ENCODE measurements at regions not wholly inside any gene's neighbourhood (a gene's known extent, or its start where the extent isn't known, plus 50 kb on each side); places are given as distances from the start of the nearest gene placed in this dataset.

DNA sequence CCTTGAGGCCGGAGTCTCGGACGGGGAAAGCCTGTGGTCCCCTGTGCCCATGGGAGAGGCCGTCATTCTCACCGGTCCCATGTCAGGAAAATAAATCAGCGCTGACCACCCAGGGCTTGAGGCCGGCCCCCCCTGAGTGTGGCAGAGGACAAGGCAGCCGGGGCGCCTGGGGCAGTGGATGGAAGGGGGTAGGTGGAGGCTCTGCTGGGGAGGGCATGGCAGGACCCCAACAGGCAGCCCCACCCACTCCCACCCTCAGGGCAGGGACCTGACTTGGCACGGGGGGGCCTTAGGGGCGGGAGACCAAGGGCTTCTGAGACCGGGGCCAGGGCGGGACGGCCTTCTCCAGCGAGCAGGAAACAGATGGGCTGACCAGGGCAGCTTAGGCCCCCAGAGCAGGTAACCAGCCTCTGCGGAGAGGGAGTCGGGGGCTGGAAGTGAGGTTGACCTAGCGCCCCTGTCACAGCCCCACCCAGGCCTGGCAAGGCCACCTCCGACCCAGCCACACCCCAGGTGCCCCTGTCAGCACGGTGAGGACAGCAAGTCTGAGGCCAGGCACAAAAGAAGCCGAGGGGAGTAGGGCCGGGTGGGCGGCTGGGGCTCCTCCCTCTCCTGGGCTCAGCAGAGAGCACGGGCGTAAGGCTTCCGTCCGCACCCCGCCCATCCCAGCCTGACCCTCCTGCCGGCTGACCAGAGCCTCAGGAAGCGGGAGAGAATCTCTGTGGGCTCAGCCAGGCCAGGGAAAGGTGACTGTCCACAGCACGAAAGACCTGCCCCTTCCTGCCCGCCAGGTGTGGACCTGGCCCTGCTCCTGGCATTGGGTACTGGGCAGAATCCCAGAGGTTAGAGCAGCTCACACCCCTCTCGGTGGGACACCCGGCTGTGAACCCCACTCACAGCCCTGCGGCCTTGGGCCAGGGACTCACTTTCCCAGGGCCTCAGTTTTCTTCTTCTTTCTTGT is 87.4 kb downstream of the FOXL3 start:
- no TSS peak for BruUV-seq (replicated peaks)
- intact Hi-C loops (cut with micrococcal nuclease; ENCODE audit: unreplicated experiment): no loop called here
- no peaks in the 10 kb centered on the region for H3K36me3 Mint-ChIP-seq (ENCODE audit: insufficient read depth, unreplicated experiment)
- Histone ChIP-seq H3K4me3 (ENCODE audit: low read depth, low read length) (no peak overlapping the region), H3K9me3 (no peaks in the 10 kb centered on the region), H3K4me1 (peaks cover 42% of the 10 kb centered on the region), H3K27me3 (replicated peaks; ENCODE audit: control insufficient read depth, insufficient read depth, low read length) (no peaks in the 10 kb centered on the region), H3K36me3 (ENCODE audit: control insufficient read depth, insufficient read depth, low read length) (no peaks in the 10 kb centered on the region)
- peak overlapping the region; percentile 64 for H3K27ac Mint-ChIP-seq (ENCODE audit: unreplicated experiment)
- TF ChIP-seq, protein P1, sequence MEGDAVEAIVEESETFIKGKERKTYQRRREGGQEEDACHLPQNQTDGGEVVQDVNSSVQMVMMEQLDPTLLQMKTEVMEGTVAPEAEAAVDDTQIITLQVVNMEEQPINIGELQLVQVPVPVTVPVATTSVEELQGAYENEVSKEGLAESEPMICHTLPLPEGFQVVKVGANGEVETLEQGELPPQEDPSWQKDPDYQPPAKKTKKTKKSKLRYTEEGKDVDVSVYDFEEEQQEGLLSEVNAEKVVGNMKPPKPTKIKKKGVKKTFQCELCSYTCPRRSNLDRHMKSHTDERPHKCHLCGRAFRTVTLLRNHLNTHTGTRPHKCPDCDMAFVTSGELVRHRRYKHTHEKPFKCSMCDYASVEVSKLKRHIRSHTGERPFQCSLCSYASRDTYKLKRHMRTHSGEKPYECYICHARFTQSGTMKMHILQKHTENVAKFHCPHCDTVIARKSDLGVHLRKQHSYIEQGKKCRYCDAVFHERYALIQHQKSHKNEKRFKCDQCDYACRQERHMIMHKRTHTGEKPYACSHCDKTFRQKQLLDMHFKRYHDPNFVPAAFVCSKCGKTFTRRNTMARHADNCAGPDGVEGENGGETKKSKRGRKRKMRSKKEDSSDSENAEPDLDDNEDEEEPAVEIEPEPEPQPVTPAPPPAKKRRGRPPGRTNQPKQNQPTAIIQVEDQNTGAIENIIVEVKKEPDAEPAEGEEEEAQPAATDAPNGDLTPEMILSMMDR (IDR thresholded peaks at IDR 0.05; ENCODE audit: insufficient read depth in 1 of 2, low read depth in 1 of 2, low read length in 1 of 2, severe bottlenecking in 1 of 2, unreplicated experiment in 1 of 2): no peak
- H3K4me1 Mint-ChIP-seq (ENCODE audit: low read depth, unreplicated experiment): peaks cover 21% of the 10 kb centered on the region
- POLR2A ChIA-PET: no interaction called here
- DNase-seq: peak in 1 of 2 experiments; percentile 37
- H3K4me3 Mint-ChIP-seq (ENCODE audit: unreplicated experiment): no peak overlapping the region
- CTCF ChIA-PET: no interaction called here
- no peaks in the 10 kb centered on the region for H3K27me3 Mint-ChIP-seq (ENCODE audit: insufficient read depth, unreplicated experiment)
- H3K9me3 Mint-ChIP-seq (ENCODE audit: unreplicated experiment): peaks cover 2% of the 10 kb centered on the region

DNA sequence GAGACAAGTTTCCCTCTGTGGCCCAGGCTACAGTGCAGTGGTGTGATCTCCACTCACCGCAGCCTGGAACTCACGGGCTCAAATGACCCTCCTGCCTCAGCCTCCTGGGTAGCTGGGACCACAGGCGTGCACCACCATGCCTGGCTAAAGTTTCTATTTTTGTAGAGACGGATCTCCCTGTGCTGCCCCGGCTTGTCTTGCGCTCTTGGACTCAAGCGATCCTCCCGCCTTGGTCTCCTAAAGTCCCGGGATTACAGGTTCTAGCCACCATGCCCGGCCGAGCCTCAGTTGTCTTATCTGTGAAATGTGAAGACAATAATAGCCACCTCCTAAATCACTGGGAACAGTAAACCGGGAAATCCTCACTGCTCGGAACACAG is 88.1 kb downstream of the FOXL3 start:
- TF ChIP-seq, protein P1 (IDR thresholded peaks at IDR 0.05; ENCODE audit: insufficient read depth in 1 of 2, low read depth in 1 of 2, low read length in 1 of 2, severe bottlenecking in 1 of 2, unreplicated experiment in 1 of 2): no peak
- no peak for DNase-seq
- H3K4me1 ChIP-seq: peaks cover 36% of the 10 kb centered on the region
- ChIA-PET POLR2A (no interaction called here), CTCF (no interaction called here)
- H3K36me3 ChIP-seq (ENCODE audit: control insufficient read depth, insufficient read depth, low read length): no peaks in the 10 kb centered on the region
- Mint-ChIP-seq H3K27ac (ENCODE audit: unreplicated experiment) (peak overlapping the region; percentile 64), H3K36me3 (ENCODE audit: insufficient read depth, unreplicated experiment) (no peaks in the 10 kb centered on the region), H3K9me3 (ENCODE audit: unreplicated experiment) (peaks cover 8% of the 10 kb centered on the region), H3K27me3 (ENCODE audit: insufficient read depth, unreplicated experiment) (no peaks in the 10 kb centered on the region), H3K4me1 (ENCODE audit: low read depth, unreplicated experiment) (peaks cover 15% of the 10 kb centered on the region), H3K4me3 (ENCODE audit: unreplicated experiment) (no peak overlapping the region)
- H3K27me3 ChIP-seq (replicated peaks; ENCODE audit: control insufficient read depth, insufficient read depth, low read length): no peaks in the 10 kb centered on the region
- no peak overlapping the region for H3K4me3 ChIP-seq (ENCODE audit: low read depth, low read length)
- H3K9me3 ChIP-seq: 0 out of 2 replicates have a peak, but pooled peaks cover under 1% of the 10 kb centered on the region
- intact Hi-C loops (cut with micrococcal nuclease; ENCODE audit: unreplicated experiment): no loop called here
- no TSS peak for BruUV-seq (replicated peaks)

- no TSS peak for BruUV-seq (replicated peaks)
- peaks cover 29% of the 10 kb centered on the region for H3K4me1 ChIP-seq
- TF ChIP-seq, protein P1 (IDR thresholded peaks at IDR 0.05; ENCODE audit: insufficient read depth in 1 of 2, low read depth in 1 of 2, low read length in 1 of 2, severe bottlenecking in 1 of 2, unreplicated experiment in 1 of 2): no peak
- no peak overlapping the region for H3K4me3 ChIP-seq (ENCODE audit: low read depth, low read length)
- peaks cover 9% of the 10 kb centered on the region for H3K4me1 Mint-ChIP-seq (ENCODE audit: low read depth, unreplicated experiment)
- no peaks in the 10 kb centered on the region for H3K27me3 Mint-ChIP-seq (ENCODE audit: insufficient read depth, unreplicated experiment)
- no peaks in the 10 kb centered on the region for H3K27me3 ChIP-seq (replicated peaks; ENCODE audit: control insufficient read depth, insufficient read depth, low read length)
- ChIA-PET POLR2A (no interaction called here), CTCF (interaction anchor here (1.7 kb wide), 1 partner anchor 37 kb away, joined by 4 read pairs; no protein-coding TSS in a partner anchor)
- peak in 1 of 2 experiments; percentile 36 for DNase-seq
- no peak overlapping the region for H3K4me3 Mint-ChIP-seq (ENCODE audit: unreplicated experiment)
- intact Hi-C loops (cut with micrococcal nuclease; ENCODE audit: unreplicated experiment): no loop called here
- H3K9me3 ChIP-seq: peaks cover 7% of the 10 kb centered on the region; the same call in 1 of the 2 replicates
- peak overlapping the region; percentile 64 for H3K27ac Mint-ChIP-seq (ENCODE audit: unreplicated experiment)
- H3K9me3 Mint-ChIP-seq (ENCODE audit: unreplicated experiment): peaks cover 16% of the 10 kb centered on the region
- no peaks in the 10 kb centered on the region for H3K36me3 Mint-ChIP-seq (ENCODE audit: insufficient read depth, unreplicated experiment)
- no peaks in the 10 kb centered on the region for H3K36me3 ChIP-seq (ENCODE audit: control insufficient read depth, insufficient read depth, low read length)
Observed at GRCh38 chr7:378551-379455, 88.8 kb downstream of the FOXL3 start.
